HepG2 (cell line): ENCODE measurements at regions not wholly inside any gene's neighbourhood (a gene's known extent, or its start where the extent isn't known, plus 50 kb on each side); places are given as distances from the start of the nearest gene placed in this dataset.

Experiments used
- ATAC-seq: fragments of 200-7000 bp; cut with Tn5 transposase; 3 replicates; pipeline ENCODE4 v1.9.1; 2020; ENCODE audit warnings: mild to moderate bottlenecking, moderate library complexity
- BruUV-seq: library from RNA; stranded (reverse); fragments of 400-500 nt; replicated peaks from 2 replicates; lab custom pipeline; 2021; lab: Mats Ljungman, UMichigan
- CTCF ChIA-PET: fragments of 300-600 bp; formaldehyde crosslinking; extraction: SDS; loops from one replicate; lab custom pipeline; 2021; ENCODE audit warnings: low total read pairs, inconsistent platforms, low intra/inter-chr PET ratio; lab: Yijun Ruan, JAX
- POLR2A ChIA-PET: fragments of 350-600 bp; sonication (Branson Sonifier 250); formaldehyde crosslinking; loops from one replicate; lab custom pipeline; 2020; ENCODE audit warnings: antibody characterized with exemption, inconsistent platforms; lab: Yijun Ruan, JAX
- DNase-seq: peaks from one replicate; pipeline ENCODE4 v3.0.0-alpha.2; 2015; ENCODE audit warnings: low spot score
- FAIRE-seq: peaks from 3 replicates; lab custom pipeline; 2011; peaks lifted over from hg19 to GRCh38; lab: Jason Lieb, UNC
- H2AFZ ChIP-seq: one replicate; pipeline ENCODE4 v1.6.1; 2011; ENCODE audit warnings: low read length, inconsistent platforms
- H3K27ac ChIP-seq: fragments of 300-600 bp; 3 replicates; pipeline ENCODE4 v1.8.0; 2011; ENCODE audit warnings: mixed run types, mild to moderate bottlenecking, mixed read lengths, low read length, inconsistent platforms; ENCODE audit not compliant: insufficient read depth; ENCODE audit errors: extremely low read length
- H3K27me3 ChIP-seq, 2 experiments: fragments of 200-600 bp in 1 of 2; 2 replicates in 1 of 2; 3 replicates in 1 of 2; pipeline versions ENCODE4 v1.6.0 to v1.8.0; 2011; ENCODE audit warnings: low read length in 2 of 2, mild to moderate bottlenecking in 2 of 2, moderate library complexity in 2 of 2, inconsistent platforms in 1 of 2; ENCODE audit not compliant: insufficient read depth in 2 of 2, control insufficient read depth in 1 of 2
- H3K36me3 ChIP-seq, 2 experiments: fragments of 200-600 bp in 1 of 2; replicated peaks in 1 of 2; 2 replicates in 1 of 2; 3 replicates in 1 of 2; pipeline versions ENCODE4 v1.5.1 to v1.8.0; 2011; ENCODE audit warnings: low read length in 2 of 2, inconsistent platforms in 1 of 2; ENCODE audit not compliant: insufficient read depth in 2 of 2, control insufficient read depth in 1 of 2
- H3K4me1 ChIP-seq: 2 replicates; pipeline ENCODE4 v1.5.1; 2012; ENCODE audit warnings: low read length, inconsistent platforms; ENCODE audit not compliant: insufficient read depth
- H3K4me2 ChIP-seq: 2 replicates; pipeline ENCODE4 v1.6.0; 2011; ENCODE audit warnings: low read depth, low read length, inconsistent platforms
- H3K4me3 ChIP-seq, 3 experiments: fragments of 200-600 bp in 1 of 3; sonication (generic), shearing (Covaris generic) in 1 of 3; replicated peaks in 1 of 3; 2 replicates each; pipeline ENCODE4 v1.5.1; 2011 to 2016; ENCODE audit warnings: low read length in 3 of 3, inconsistent platforms in 2 of 3, low read depth in 2 of 3, mild to moderate bottlenecking in 2 of 3, control low read depth in 1 of 3, mixed read lengths in 1 of 3; ENCODE audit not compliant: insufficient read depth in 1 of 3
- H3K79me2 ChIP-seq: one replicate; pipeline ENCODE4 v1.6.1; 2011; ENCODE audit warnings: low read length, inconsistent platforms; ENCODE audit not compliant: insufficient read depth
- H3K9ac ChIP-seq: 2 replicates; pipeline ENCODE4 v1.6.0; 2011; ENCODE audit warnings: mild to moderate bottlenecking, low read depth, low read length, inconsistent platforms; ENCODE audit not compliant: insufficient read depth
- H3K9me3 ChIP-seq: 2 replicates; pipeline ENCODE4 v1.5.1; 2012; ENCODE audit warnings: mild to moderate bottlenecking, low read length
- H4K20me1 ChIP-seq: 2 replicates; pipeline ENCODE4 v1.6.0; 2011; ENCODE audit warnings: inconsistent platforms, mild to moderate bottlenecking, low read length, moderate library complexity; ENCODE audit not compliant: insufficient read depth
- ATRX ChIP-seq: sonication (generic); formaldehyde crosslinking; IDR thresholded peaks from 2 replicates; pipeline ENCODE4 v1.4.0; 2020; ENCODE audit warnings: missing genetic modification reagents, borderline replicate concordance
- JARID2 ChIP-seq: sonication (generic); formaldehyde crosslinking; IDR thresholded peaks from 2 replicates; pipeline ENCODE4 v1.8.1; 2023; ENCODE audit warnings: missing genetic modification reagents, inconsistent platforms; ENCODE audit not compliant: insufficient replicate concordance
- LCORL ChIP-seq, 2 experiments: fragments of 450-650 bp in 1 of 2; sonication (generic) in 1 of 2; formaldehyde crosslinking in 1 of 2; IDR thresholded peaks; 2 replicates each; pipeline versions ENCODE4 v1.5.0 to v1.6.1; 2017 to 2020; ENCODE audit warnings: antibody characterized with exemption in 1 of 2, missing genetic modification reagents in 1 of 2
- MTF1 ChIP-seq: sonication (generic); formaldehyde crosslinking; IDR thresholded peaks from 2 replicates; pipeline ENCODE4 v1.5.0; 2020; ENCODE audit warnings: missing genetic modification reagents
- MXD4 ChIP-seq: IDR thresholded peaks from 2 replicates; pipeline ENCODE4 v1.6.1; 2016; ENCODE audit warnings: mild to moderate bottlenecking, missing biosample characterization, missing genetic modification reagents
- PCBP1 ChIP-seq: fragments of 200-400 bp; formaldehyde crosslinking; IDR thresholded peaks from 2 replicates; pipeline ENCODE4 v1.6.1; 2017; ENCODE audit warnings: mild to moderate bottlenecking, low read depth, low read length, borderline replicate concordance
- RFXAP ChIP-seq: sonication (generic); formaldehyde crosslinking; IDR thresholded peaks from 2 replicates; pipeline ENCODE4 v1.4.0; 2020; ENCODE audit warnings: missing genetic modification reagents, borderline replicate concordance
- SCMH1 ChIP-seq: sonication (generic); formaldehyde crosslinking; IDR thresholded peaks from 2 replicates; pipeline ENCODE4 v1.9.0; 2021; ENCODE audit warnings: missing genetic modification reagents, mild to moderate bottlenecking, borderline replicate concordance
- SP5 ChIP-seq: IDR thresholded peaks from 2 replicates; pipeline ENCODE4 v1.6.1; 2016; ENCODE audit warnings: low read depth, borderline replicate concordance
- ZNF703 ChIP-seq: sonication (generic); formaldehyde crosslinking; IDR thresholded peaks from 2 replicates; pipeline ENCODE4 v1.5.1; 2020; ENCODE audit warnings: missing genetic modification reagents, mild to moderate bottlenecking, moderate library complexity, borderline replicate concordance
- WGBS: methylation state at CpG from one replicate; pipeline ENCODE4 v1.1.6; 2017; ENCODE audit warnings: low lambda C conversion rate; 5-methylcytosine and 5-hydroxymethylcytosine counted together
- in situ Hi-C: cut with HindIII; loops from 2 replicates; pipeline ENCODE4 v1.10.0; 2017; ENCODE audit warnings: low pct_unique_long_range_greater_than_20kb; ENCODE audit not compliant: extremely low pct_ligation_motif_present
- intact Hi-C: fragments of 100-400 bp; cut with micrococcal nuclease; formaldehyde crosslinking; loops from one replicate; pipeline ENCODE4 v1.10.0; 2022; ENCODE audit not compliant: unreplicated experiment
- TF ChIP-seq, protein P1 (sequence below): sonication (generic); formaldehyde crosslinking; IDR thresholded peaks from 2 replicates; pipeline ENCODE4 v1.8.0; 2022; ENCODE audit warnings: mild to moderate bottlenecking, missing genetic modification reagents, moderate library complexity
- TF ChIP-seq, protein P2 (sequence below), 2 experiments: fragments of 450-650 bp in 1 of 2; sonication (generic) in 1 of 2; formaldehyde crosslinking; IDR thresholded peaks; 2 replicates each; pipeline versions ENCODE4 v1.5.0 to v1.8.0; 2020 to 2022; ENCODE audit warnings: mild to moderate bottlenecking in 1 of 2, missing genetic modification reagents in 1 of 2

DNA sequence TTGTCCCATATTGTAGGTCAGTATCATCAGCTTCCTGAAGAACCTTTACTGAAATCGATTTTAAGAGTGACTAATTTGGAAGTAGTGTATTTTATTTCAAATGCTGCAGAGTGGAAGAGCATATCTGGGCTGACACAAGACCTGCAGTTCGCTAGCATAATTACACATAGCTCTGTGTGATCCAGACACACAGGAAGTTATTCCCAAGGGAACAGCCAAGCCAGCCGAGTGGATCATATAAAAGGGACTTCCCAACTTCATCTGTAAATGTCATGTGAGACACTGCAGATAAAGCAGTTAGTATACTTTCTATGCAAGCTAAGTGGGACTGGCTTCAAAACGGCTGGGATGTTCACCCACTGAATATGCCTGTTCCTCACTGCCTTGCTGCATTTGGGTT is 760.4 kb downstream of the SLITRK1 start:
- 0% methylated on average over 4 of the region's 4 CpGs for WGBS
- H3K9me3 ChIP-seq: peaks cover 10% of the 10 kb centered on the region
- ATAC-seq (no peak), FAIRE-seq (no peak), DNase-seq (no peak)
- H3K9ac ChIP-seq: no peak overlapping the region
- no peak overlapping the region for H3K27ac ChIP-seq
- CTCF ChIA-PET: no interaction called here
- H3K4me2 ChIP-seq: no peak overlapping the region
- no peaks in the 10 kb centered on the region for H3K36me3 ChIP-seq
- no peak overlapping the region for H3K4me3 ChIP-seq
- intact Hi-C loops: no loop called here
- in situ Hi-C loops: no loop called here
- H3K27me3 ChIP-seq: no peaks in the 10 kb centered on the region
- H4K20me1 ChIP-seq: no peaks in the 10 kb centered on the region
- no peak overlapping the region for H2AFZ ChIP-seq
- no TSS peak for BruUV-seq
- TF ChIP-seq ZNF703 (CRISPR knock-in tag) (no peak), MTF1 (CRISPR knock-in tag) (no peak), RFXAP (CRISPR knock-in tag) (no peak), LCORL (IDR thresholded peaks at IDR 0.05) (no peak), LCORL (CRISPR knock-in tag; IDR thresholded peaks at IDR 0.05) (no peak), PCBP1 (no peak), SP5 (no peak), SCMH1 (CRISPR knock-in tag) (no peak), JARID2 (CRISPR knock-in tag) (no peak), MXD4 (no peak), ATRX (CRISPR knock-in tag) (no peak)
- TF ChIP-seq, protein P1, sequence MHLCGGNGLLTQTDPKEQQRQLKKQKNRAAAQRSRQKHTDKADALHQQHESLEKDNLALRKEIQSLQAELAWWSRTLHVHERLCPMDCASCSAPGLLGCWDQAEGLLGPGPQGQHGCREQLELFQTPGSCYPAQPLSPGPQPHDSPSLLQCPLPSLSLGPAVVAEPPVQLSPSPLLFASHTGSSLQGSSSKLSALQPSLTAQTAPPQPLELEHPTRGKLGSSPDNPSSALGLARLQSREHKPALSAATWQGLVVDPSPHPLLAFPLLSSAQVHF (CRISPR knock-in tag): no peak
- TF ChIP-seq, protein P2, sequence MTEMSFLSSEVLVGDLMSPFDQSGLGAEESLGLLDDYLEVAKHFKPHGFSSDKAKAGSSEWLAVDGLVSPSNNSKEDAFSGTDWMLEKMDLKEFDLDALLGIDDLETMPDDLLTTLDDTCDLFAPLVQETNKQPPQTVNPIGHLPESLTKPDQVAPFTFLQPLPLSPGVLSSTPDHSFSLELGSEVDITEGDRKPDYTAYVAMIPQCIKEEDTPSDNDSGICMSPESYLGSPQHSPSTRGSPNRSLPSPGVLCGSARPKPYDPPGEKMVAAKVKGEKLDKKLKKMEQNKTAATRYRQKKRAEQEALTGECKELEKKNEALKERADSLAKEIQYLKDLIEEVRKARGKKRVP (CRISPR knock-in tag; IDR thresholded peaks at IDR 0.05): no peak
- POLR2A ChIA-PET: no interaction called here
- H3K4me1 ChIP-seq: no peaks in the 10 kb centered on the region
- H3K79me2 ChIP-seq: no peaks in the 10 kb centered on the region
